Mammary epithelial cell (primary cell): ENCODE measurements at regions not wholly inside any gene's neighbourhood (a gene's known extent, or its start where the extent isn't known, plus 50 kb on each side); places are given as distances from the start of the nearest gene placed in this dataset.

Source experiments
- CTCF ChIP-seq, 2 donors: IDR thresholded peaks in 1 of 2; conservative IDR thresholded peaks in 1 of 2; 2 replicates each; pipeline ENCODE4 v1.5.1; 2011 to 2012; ENCODE audit warnings: inconsistent platforms in 2 of 2, low read length in 2 of 2, mild to moderate bottlenecking in 2 of 2, control low read depth in 1 of 2, low read depth in 1 of 2; ENCODE audit not compliant: insufficient read depth in 1 of 2; ENCODE audit errors: extremely low read depth in 1 of 2
- EZH2 ChIP-seq: IDR thresholded peaks from 2 replicates; pipeline ENCODE4 v1.6.1; 2012; ENCODE audit warnings: low read length, inconsistent platforms, borderline replicate concordance

GRCh38 chr20:20872428-20872827 lies 160.0 kb upstream of the RALGAPA2 start:
- TF ChIP-seq CTCF (conservative IDR thresholded peaks at IDR 0.05 in 1 of 2, IDR thresholded peaks at IDR 0.05 in 1 of 2; ENCODE audit: extremely low read depth in 1 of 2, insufficient read depth in 1 of 2, low read depth in 1 of 2, low read length in 2 of 2) = no peak
- TF ChIP-seq EZH2 = no peak
